Heart right ventricle (tissue), 16 donors: ENCODE measurements at regions not wholly inside any gene's neighbourhood (a gene's known extent, or its start where the extent isn't known, plus 50 kb on each side); places are given as distances from the start of the nearest gene placed in this dataset.

Experiments used
- ATAC-seq, 8 donors: fragments of 200-7000 bp; cut with Tn5 transposase; one replicate each; pipeline ENCODE4 v1.9.1; 2020; ENCODE audit warnings: mild to moderate bottlenecking in 8 of 8, moderate library complexity in 8 of 8, moderate number of reproducible peaks in 1 of 8
- DNase-seq, 2 donors: peaks; one replicate each; pipeline ENCODE4 v3.0.0-alpha.2; 2020
- H3K27ac ChIP-seq, 10 donors: fragments of 200-600 bp; sonication (generic) in 2 of 10; one replicate each; pipeline versions ENCODE4 v1.5.0 to v1.8.0; 2020 to 2022; ENCODE audit warnings: mild to moderate bottlenecking in 3 of 10
- H3K27me3 ChIP-seq, 7 donors: fragments of 200-600 bp; one replicate each; pipeline ENCODE4 v1.8.0; 2021 to 2022; ENCODE audit warnings: mild to moderate bottlenecking in 2 of 7
- H3K36me3 ChIP-seq, 9 donors: fragments of 200-600 bp; sonication (generic) in 1 of 9; one replicate each; pipeline versions ENCODE4 v1.5.0 to v1.8.0; 2020 to 2022; ENCODE audit warnings: mild to moderate bottlenecking in 2 of 9
- H3K4me1 ChIP-seq, 9 donors: fragments of 200-600 bp; sonication (generic) in 1 of 9; one replicate each; pipeline versions ENCODE4 v1.5.0 to v1.8.0; 2020 to 2022; ENCODE audit warnings: mild to moderate bottlenecking in 4 of 9
- H3K4me3 ChIP-seq, 10 donors: fragments of 200-600 bp; sonication (generic) in 2 of 10; one replicate each; pipeline versions ENCODE4 v1.5.0 to v1.8.0; 2020 to 2022; ENCODE audit warnings: mild to moderate bottlenecking in 7 of 10, moderate library complexity in 2 of 10
- H3K9me3 ChIP-seq, 11 donors: fragments of 200-600 bp in 10 of 11; sonication (generic) in 2 of 11; one replicate each; pipeline versions ENCODE4 v1.5.0 to v1.8.0; 2013 to 2022; ENCODE audit warnings: mild to moderate bottlenecking in 2 of 11, control low read depth in 1 of 11, moderate library complexity in 1 of 11
- WGBS, 2 donors: extraction: QIAGEN DNeasy Blood & Tissue Kit; methylation state at CpG; one replicate each; pipeline ENCODE4 v1.1.7; 2013; ENCODE audit warnings: inconsistent platforms in 1 of 2; 5-methylcytosine and 5-hydroxymethylcytosine counted together
- intact Hi-C, 10 donors: fragments of 100-400 bp; cut with DNase I; formaldehyde crosslinking; loops; one replicate each; pipeline versions ENCODE4 v1.11.1 to v1.14.2; 2022
- TF ChIP-seq, protein P1 (sequence below), 9 donors: fragments of 200-600 bp; sonication (generic) in 2 of 9; IDR thresholded peaks; one replicate each; pipeline versions ENCODE4 v1.5.0 to v1.8.0; 2021 to 2022; ENCODE audit warnings: antibody characterized with exemption in 9 of 9, mild to moderate bottlenecking in 5 of 9, moderate library complexity in 1 of 9
- donor health status: Arrhythmogenic right ventricular cardiomyopathy.
- donor health status: ischemic (EF 13 %, LVEDD 7.1; RV severe dilation, severe dysfunction).
- donor health status: healthy with polysubstance abuse.
- donor health status: DM: no; HTN: yes; CAD: no.
- donor health status: DM: no; HTN: no; CAD: no.
- donor health status: ischemic (EF 25% LVEDD 6.9; RV normal size, moderate dysfunction).
- donor health status: ischemic (EF 25% LVEDD 5.7; RV mildly dilated, moderate dysfunction).
- donor health status: healthy.
- donor health status: DM: yes; HTN: yes; CAD: no.
- donor health status: Ischemic cardiomyopathy.
- donor health status: ischemic (EF 35%, LVEDD 5.7; RV mildly dilated, moderate dysfunction).
- donor health status: nonischemic (EF 11% LVEDD 7.7; RV severe dilation, severe dysfunction).
- donor health status: DM: yes; HTN: yes; CAD: no.
- donor health status: PGD.
- donor health status: ischemic (EF 29% LVEDD 5.4; RV normal size, mild dysfunction).
- donor health status: nonischemic (EF 23%, LVEDD 6.1; RV moderate dilation, normal function).

GRCh38 chr5:124592891-124593290 lies 153.5 kb downstream of the ZNF608 start:
- H3K4me3 ChIP-seq = no peak overlapping the region
- no peaks in the 10 kb centered on the region for H3K27me3 ChIP-seq
- H3K36me3 ChIP-seq = no peaks in the 10 kb centered on the region
- no peaks in the 10 kb centered on the region for H3K9me3 ChIP-seq
- intact Hi-C loops = no loop called here
- TF ChIP-seq, protein P1, sequence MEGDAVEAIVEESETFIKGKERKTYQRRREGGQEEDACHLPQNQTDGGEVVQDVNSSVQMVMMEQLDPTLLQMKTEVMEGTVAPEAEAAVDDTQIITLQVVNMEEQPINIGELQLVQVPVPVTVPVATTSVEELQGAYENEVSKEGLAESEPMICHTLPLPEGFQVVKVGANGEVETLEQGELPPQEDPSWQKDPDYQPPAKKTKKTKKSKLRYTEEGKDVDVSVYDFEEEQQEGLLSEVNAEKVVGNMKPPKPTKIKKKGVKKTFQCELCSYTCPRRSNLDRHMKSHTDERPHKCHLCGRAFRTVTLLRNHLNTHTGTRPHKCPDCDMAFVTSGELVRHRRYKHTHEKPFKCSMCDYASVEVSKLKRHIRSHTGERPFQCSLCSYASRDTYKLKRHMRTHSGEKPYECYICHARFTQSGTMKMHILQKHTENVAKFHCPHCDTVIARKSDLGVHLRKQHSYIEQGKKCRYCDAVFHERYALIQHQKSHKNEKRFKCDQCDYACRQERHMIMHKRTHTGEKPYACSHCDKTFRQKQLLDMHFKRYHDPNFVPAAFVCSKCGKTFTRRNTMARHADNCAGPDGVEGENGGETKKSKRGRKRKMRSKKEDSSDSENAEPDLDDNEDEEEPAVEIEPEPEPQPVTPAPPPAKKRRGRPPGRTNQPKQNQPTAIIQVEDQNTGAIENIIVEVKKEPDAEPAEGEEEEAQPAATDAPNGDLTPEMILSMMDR (IDR thresholded peaks at IDR 0.05) = no peak
- H3K4me1 ChIP-seq = peaks cover 0 to 13% (median 0%) of the 10 kb centered on the region in 9 donors
- ATAC-seq (no peak), DNase-seq (no peak)
- no peak overlapping the region for H3K27ac ChIP-seq
- WGBS, 2 donors = 99% methylated on average over 2 of the region's 2 CpGs

DNA sequence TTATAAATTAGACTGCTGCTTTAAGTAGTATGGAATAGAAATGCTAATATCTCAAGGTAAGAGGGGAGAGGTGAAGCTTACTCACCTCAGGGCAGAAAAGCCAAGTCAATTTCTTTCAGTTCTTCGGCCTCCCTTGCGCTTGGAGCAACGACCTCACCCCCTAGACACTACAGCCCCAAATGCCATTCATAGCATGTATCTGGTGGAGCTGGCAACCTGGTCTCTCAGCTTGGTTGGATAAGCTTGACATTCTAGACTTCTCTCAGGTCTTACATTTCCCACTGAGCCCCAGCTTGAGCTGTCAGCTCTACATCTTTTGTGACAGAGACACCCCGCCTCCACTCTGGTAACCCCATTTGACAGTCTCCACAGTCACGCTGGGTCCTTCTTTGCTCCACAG lies 154.9 kb downstream of the ZNF608 start:
- no peak for ATAC-seq
- Histone ChIP-seq H3K27me3 (no peaks in the 10 kb centered on the region), H3K4me1 (peaks cover 0 to 4% (median 0%) of the 10 kb centered on the region in 9 donors), H3K9me3 (no peaks in the 10 kb centered on the region), H3K27ac (no peak overlapping the region), H3K36me3 (no peaks in the 10 kb centered on the region), H3K4me3 (no peak overlapping the region)
- WGBS, 2 donors = 94 to 96% methylated on average over 5 of the region's 5 CpGs
- intact Hi-C loops = no loop called here
- TF ChIP-seq, protein P1 (IDR thresholded peaks at IDR 0.05) = no peak
- DNase-seq = no peak

DNA sequence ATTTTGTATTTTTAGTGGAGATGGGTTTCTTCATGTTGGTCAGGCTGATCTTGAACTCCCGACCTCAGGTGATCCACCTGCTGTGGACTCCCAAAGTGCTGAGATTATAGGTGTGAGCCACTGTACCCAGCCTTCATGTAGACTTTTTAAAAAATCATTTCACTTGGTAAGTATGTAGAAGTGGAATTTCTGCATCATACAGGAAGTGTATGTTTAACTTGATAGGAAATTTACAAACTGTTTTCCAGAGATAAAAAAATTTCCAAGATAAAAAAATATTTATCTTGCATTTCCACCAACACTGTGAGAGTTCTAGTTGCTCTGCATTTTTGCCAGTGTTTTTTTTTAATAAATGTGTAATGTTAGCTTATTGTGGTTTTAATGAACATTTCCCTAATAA lies 155.8 kb downstream of the ZNF608 start:
- Histone ChIP-seq H3K36me3 (no peaks in the 10 kb centered on the region), H3K27ac (no peak overlapping the region), H3K4me3 (no peak overlapping the region), H3K4me1 (no peaks in the 10 kb centered on the region), H3K27me3 (no peaks in the 10 kb centered on the region), H3K9me3 (peaks cover 0 to 9% (median 0%) of the 10 kb centered on the region in 11 donors)
- intact Hi-C loops = no loop called here
- ATAC-seq (no peak), DNase-seq (no peak)
- WGBS, 2 donors = 91% methylated on average over 1 of the region's 1 CpG
- TF ChIP-seq, protein P1 (IDR thresholded peaks at IDR 0.05) = no peak

DNA sequence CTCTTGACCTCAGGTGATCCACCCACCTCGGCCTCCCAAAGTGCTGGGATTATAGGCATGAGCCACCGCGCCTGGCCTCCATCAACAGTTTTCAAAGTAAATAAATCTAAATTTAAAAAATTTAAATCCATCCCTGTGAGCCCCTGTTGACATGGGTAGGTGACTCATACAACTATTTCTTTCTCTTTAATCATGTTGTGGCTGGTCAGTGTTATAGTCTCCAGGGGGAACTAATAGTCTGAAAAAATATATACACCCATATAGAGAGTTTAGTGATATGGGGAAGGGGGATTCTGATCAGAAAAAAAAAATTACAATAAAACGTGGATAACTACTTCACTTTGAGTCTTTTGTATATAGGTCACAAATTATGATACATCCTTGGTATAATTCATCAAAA lies 159.2 kb downstream of the ZNF608 start:
- WGBS, 2 donors = 95 to 97% methylated on average over 4 of the region's 4 CpGs
- Histone ChIP-seq H3K4me3 (no peak overlapping the region), H3K27me3 (no peaks in the 10 kb centered on the region), H3K9me3 (peaks cover 0 to 25% (median 0%) of the 10 kb centered on the region in 11 donors), H3K36me3 (no peaks in the 10 kb centered on the region), H3K4me1 (no peaks in the 10 kb centered on the region), H3K27ac (no peak overlapping the region)
- TF ChIP-seq, protein P1 (IDR thresholded peaks at IDR 0.05) = no peak
- DNase-seq (no peak), ATAC-seq (no peak)
- intact Hi-C loops = no loop called here
